Uterus (tissue), 3 donors: ENCODE measurements at regions not wholly inside any gene's neighbourhood (a gene's known extent, or its start where the extent isn't known, plus 50 kb on each side); places are given as distances from the start of the nearest gene placed in this dataset.

ENCODE experiments used
- DNase-seq, 2 donors: peaks; one replicate each; pipeline ENCODE4 v3.0.0-alpha.2; 2019 to 2020
- H3K27ac ChIP-seq, 2 donors: fragments of 200-600 bp; sonication (generic); 1 replicate in 1 of 2; 2 replicates in 1 of 2; pipeline ENCODE4 v1.5.1; 2016 to 2018
- H3K27me3 ChIP-seq, 2 donors: fragments of 200-600 bp; sonication (generic); one replicate each; pipeline ENCODE4 v1.5.1; 2018 to 2019; ENCODE audit warnings: control low read depth in 1 of 2
- H3K36me3 ChIP-seq, 2 donors: fragments of 200-600 bp; sonication (generic); one replicate each; pipeline ENCODE4 v1.5.1; 2019; ENCODE audit warnings: control low read depth in 1 of 2
- H3K4me1 ChIP-seq, 2 donors: fragments of 200-600 bp; sonication (generic); one replicate each; pipeline ENCODE4 v1.5.1; 2018 to 2019; ENCODE audit warnings: control low read depth in 1 of 2
- H3K4me3 ChIP-seq, 2 donors: fragments of 200-600 bp; sonication (generic); 1 replicate in 1 of 2; 2 replicates in 1 of 2; pipeline ENCODE4 v1.5.1; 2018 to 2019; ENCODE audit warnings: mild to moderate bottlenecking in 1 of 2
- H3K9me3 ChIP-seq, 2 donors: fragments of 200-600 bp; sonication (generic); one replicate each; pipeline ENCODE4 v1.5.1; 2019; ENCODE audit warnings: control low read depth in 1 of 2
- CTCF ChIP-seq, 4 experiments: fragments of 200-600 bp in 2 of 4; fragments of 450-650 bp in 2 of 4; sonication (generic) in 2 of 4; IDR thresholded peaks; one replicate each; pipeline ENCODE4 v1.5.1; 2016 to 2019; ENCODE audit warnings: antibody characterized with exemption in 4 of 4, mild to moderate bottlenecking in 2 of 4, moderate library complexity in 1 of 4
- POLR2A ChIP-seq, 2 donors: fragments of 450-650 bp; IDR thresholded peaks; one replicate each; pipeline ENCODE4 v1.6.1; 2016; ENCODE audit warnings: antibody characterized with exemption in 2 of 2, mild to moderate bottlenecking in 1 of 2, moderate library complexity in 1 of 2
- intact Hi-C: fragments of 100-400 bp; cut with DNase I; formaldehyde crosslinking; loops from one replicate; pipeline ENCODE4 v1.15.1; 2023; ENCODE audit warnings: low total_unique reads
- donor health status: DM: yes; HTN: yes; CAD: no.

DNA sequence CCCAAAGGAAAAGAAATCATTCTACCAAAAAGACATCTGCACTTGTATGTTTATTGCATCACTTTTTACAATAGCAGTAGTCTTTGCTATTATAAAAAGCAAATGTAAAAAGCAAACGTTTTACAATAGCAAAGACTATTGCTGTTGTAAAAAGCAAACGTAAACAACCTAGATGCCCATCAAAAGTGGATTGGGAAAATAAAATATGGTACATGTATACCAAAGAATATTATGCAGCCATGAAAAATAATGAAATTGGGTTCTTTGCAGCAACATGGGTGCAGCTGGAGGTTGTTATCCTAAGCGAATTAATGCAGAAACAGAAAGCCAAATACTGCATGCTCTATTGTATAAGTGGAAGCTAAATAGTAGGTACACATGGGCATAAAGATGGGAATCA is 97.3 kb upstream of the ZBTB20 start:
- H3K27me3 ChIP-seq: no peaks in the 10 kb centered on the region
- H3K36me3 ChIP-seq: no peaks in the 10 kb centered on the region
- H3K4me1 ChIP-seq: no peaks in the 10 kb centered on the region
- no peak for DNase-seq
- intact Hi-C loops: no loop called here
- no peak overlapping the region for H3K27ac ChIP-seq
- H3K9me3 ChIP-seq: no peaks in the 10 kb centered on the region
- TF ChIP-seq POLR2A (IDR thresholded peaks at IDR 0.05) (no peak), CTCF (IDR thresholded peaks at IDR 0.05) (no peak)
- H3K4me3 ChIP-seq: no peak overlapping the region

- H3K36me3 ChIP-seq: no peaks in the 10 kb centered on the region
- no peak overlapping the region for H3K27ac ChIP-seq
- H3K27me3 ChIP-seq: no peaks in the 10 kb centered on the region
- H3K4me1 ChIP-seq: no peaks in the 10 kb centered on the region
- DNase-seq: no peak
- no peaks in the 10 kb centered on the region for H3K9me3 ChIP-seq
- TF ChIP-seq CTCF (IDR thresholded peaks at IDR 0.05) (no peak), POLR2A (IDR thresholded peaks at IDR 0.05) (no peak)
- H3K4me3 ChIP-seq: no peak overlapping the region
- intact Hi-C loops: no loop called here
Measured at GRCh38 chr3:115245438-115245837, 98.3 kb upstream of the ZBTB20 start.

- Histone ChIP-seq H3K9me3 (no peaks in the 10 kb centered on the region), H3K27me3 (no peaks in the 10 kb centered on the region), H3K36me3 (no peaks in the 10 kb centered on the region), H3K27ac (no peak overlapping the region), H3K4me3 (no peak overlapping the region), H3K4me1 (no peaks in the 10 kb centered on the region)
- intact Hi-C loops: no loop called here
- no peak for TF ChIP-seq POLR2A (IDR thresholded peaks at IDR 0.05)
- no peak for TF ChIP-seq CTCF (IDR thresholded peaks at IDR 0.05)
- DNase-seq: no peak
Measured at GRCh38 chr3:115245899-115246298, 98.8 kb upstream of the ZBTB20 start.

GRCh38 chr3:115246461-115247020 is 99.5 kb upstream of the ZBTB20 start:
- Histone ChIP-seq H3K27ac (no peak overlapping the region), H3K4me1 (no peaks in the 10 kb centered on the region), H3K4me3 (no peak overlapping the region), H3K9me3 (no peaks in the 10 kb centered on the region), H3K27me3 (no peaks in the 10 kb centered on the region), H3K36me3 (no peaks in the 10 kb centered on the region)
- DNase-seq: no peak
- TF ChIP-seq POLR2A (IDR thresholded peaks at IDR 0.05) (no peak), CTCF (IDR thresholded peaks at IDR 0.05) (no peak)
- intact Hi-C loops: no loop called here

DNA sequence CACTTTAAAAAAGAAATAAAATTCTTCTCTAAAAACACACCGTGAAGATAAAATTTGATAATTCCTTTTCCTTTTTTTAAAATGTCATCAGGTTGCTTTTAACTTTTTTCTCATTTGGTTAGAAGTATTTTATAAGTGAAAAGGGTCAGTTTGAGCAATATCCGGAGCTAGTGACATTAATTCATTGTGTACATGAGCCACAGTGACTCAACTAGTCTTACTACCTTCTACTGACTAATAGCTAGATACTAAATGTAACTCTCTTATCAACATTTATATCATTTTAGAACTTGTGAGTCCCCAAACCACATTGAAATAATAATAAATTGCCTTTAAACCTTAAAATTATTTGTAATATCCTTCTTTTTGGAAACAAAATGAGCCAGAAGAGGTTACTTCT is 101.2 kb upstream of the ZBTB20 start:
- Histone ChIP-seq H3K4me3 (no peak overlapping the region), H3K9me3 (no peaks in the 10 kb centered on the region), H3K4me1 (no peaks in the 10 kb centered on the region), H3K27ac (no peak overlapping the region), H3K27me3 (no peaks in the 10 kb centered on the region), H3K36me3 (no peaks in the 10 kb centered on the region)
- DNase-seq: no peak
- intact Hi-C loops: no loop called here
- TF ChIP-seq CTCF (IDR thresholded peaks at IDR 0.05) (no peak), POLR2A (IDR thresholded peaks at IDR 0.05) (no peak)
